ENCODE measurements at regions not wholly inside any gene's neighbourhood (a gene's known extent, or its start where the extent isn't known, plus 50 kb on each side); places are given as distances from the start of the nearest gene placed in this dataset.
A peak's percentile ranks its signal among the peaks of the same experiment; 100 is the strongest.

- H3K27me3 Mint-ChIP-seq: peaks cover 25% of the 10 kb centered on the region
- H3K4me1 Mint-ChIP-seq: no peaks in the 10 kb centered on the region
- no peak overlapping the region for H3K4me3 Mint-ChIP-seq
- H3K27ac Mint-ChIP-seq: no peak overlapping the region
- H3K36me3 Mint-ChIP-seq: no peaks in the 10 kb centered on the region
- no peaks in the 10 kb centered on the region for H3K9me3 Mint-ChIP-seq
These were observed 203.5 kb downstream of the RBFOX3 start for GRCh38 chr17:79407385-79407784.

- H3K9me3 Mint-ChIP-seq: no peaks in the 10 kb centered on the region
- no peak overlapping the region for H3K4me3 Mint-ChIP-seq
- H3K36me3 Mint-ChIP-seq: no peaks in the 10 kb centered on the region
- peaks cover 3% of the 10 kb centered on the region for H3K4me1 Mint-ChIP-seq
- no peak overlapping the region for H3K27ac Mint-ChIP-seq
- peaks cover 27% of the 10 kb centered on the region for H3K27me3 Mint-ChIP-seq
These were observed 204.5 kb downstream of the RBFOX3 start for GRCh38 chr17:79406316-79406715.

- Mint-ChIP-seq H3K4me1 (peaks cover 8% of the 10 kb centered on the region), H3K27ac (no peak overlapping the region), H3K27me3 (peaks cover 30% of the 10 kb centered on the region), H3K4me3 (no peak overlapping the region), H3K36me3 (no peaks in the 10 kb centered on the region), H3K9me3 (no peaks in the 10 kb centered on the region)
These were observed 205.0 kb downstream of the RBFOX3 start for GRCh38 chr17:79405823-79406222.

GRCh38 chr17:79404136-79404911, 206.5 kb downstream of the RBFOX3 start:
- H3K4me3 Mint-ChIP-seq: no peak overlapping the region
- peaks cover 36% of the 10 kb centered on the region for H3K27me3 Mint-ChIP-seq
- H3K9me3 Mint-ChIP-seq: no peaks in the 10 kb centered on the region
- no peak overlapping the region for H3K27ac Mint-ChIP-seq
- H3K4me1 Mint-ChIP-seq: peaks cover 14% of the 10 kb centered on the region
- no peaks in the 10 kb centered on the region for H3K36me3 Mint-ChIP-seq

- no peak overlapping the region for H3K27ac Mint-ChIP-seq
- H3K9me3 Mint-ChIP-seq: no peaks in the 10 kb centered on the region
- no peaks in the 10 kb centered on the region for H3K36me3 Mint-ChIP-seq
- peaks cover 31% of the 10 kb centered on the region for H3K27me3 Mint-ChIP-seq
- H3K4me1 Mint-ChIP-seq: peaks cover 14% of the 10 kb centered on the region
- H3K4me3 Mint-ChIP-seq: peak overlapping the region; percentile 81
These were observed 208.9 kb downstream of the RBFOX3 start for GRCh38 chr17:79401704-79402674.

- no peaks in the 10 kb centered on the region for H3K9me3 Mint-ChIP-seq
- peaks cover 14% of the 10 kb centered on the region for H3K4me1 Mint-ChIP-seq
- peak overlapping the region; percentile 81 for H3K4me3 Mint-ChIP-seq
- H3K36me3 Mint-ChIP-seq: no peaks in the 10 kb centered on the region
- H3K27me3 Mint-ChIP-seq: peaks cover 25% of the 10 kb centered on the region
- peak overlapping the region; percentile 9 for H3K27ac Mint-ChIP-seq
These were observed 209.7 kb downstream of the RBFOX3 start for GRCh38 chr17:79400989-79401703.

- no peak overlapping the region for H3K4me3 Mint-ChIP-seq
- H3K27me3 Mint-ChIP-seq: peaks cover 18% of the 10 kb centered on the region
- no peaks in the 10 kb centered on the region for H3K36me3 Mint-ChIP-seq
- peaks cover 14% of the 10 kb centered on the region for H3K4me1 Mint-ChIP-seq
- no peaks in the 10 kb centered on the region for H3K9me3 Mint-ChIP-seq
- no peak overlapping the region for H3K27ac Mint-ChIP-seq
These were observed 211.2 kb downstream of the RBFOX3 start for GRCh38 chr17:79399610-79400144.

- Mint-ChIP-seq H3K4me1 (peaks cover 14% of the 10 kb centered on the region), H3K27me3 (peaks cover 27% of the 10 kb centered on the region), H3K4me3 (no peak overlapping the region), H3K9me3 (no peaks in the 10 kb centered on the region), H3K27ac (no peak overlapping the region), H3K36me3 (no peaks in the 10 kb centered on the region)
These were observed 212.4 kb downstream of the RBFOX3 start for GRCh38 chr17:79398441-79398840.

- Mint-ChIP-seq H3K36me3 (no peaks in the 10 kb centered on the region), H3K4me1 (peaks cover 14% of the 10 kb centered on the region), H3K9me3 (no peaks in the 10 kb centered on the region), H3K27me3 (peaks cover 33% of the 10 kb centered on the region), H3K4me3 (no peak overlapping the region), H3K27ac (no peak overlapping the region)
These were observed 214.2 kb downstream of the RBFOX3 start for GRCh38 chr17:79396696-79397095.

GRCh38 chr17:79395545-79395944, 215.3 kb downstream of the RBFOX3 start:
- Mint-ChIP-seq H3K4me1 (peaks cover 3% of the 10 kb centered on the region), H3K9me3 (no peaks in the 10 kb centered on the region), H3K27ac (no peak overlapping the region), H3K4me3 (no peak overlapping the region), H3K27me3 (peaks cover 34% of the 10 kb centered on the region), H3K36me3 (no peaks in the 10 kb centered on the region)

GRCh38 chr17:79395066-79395465, 215.8 kb downstream of the RBFOX3 start:
- Mint-ChIP-seq H3K4me3 (no peak overlapping the region), H3K36me3 (no peaks in the 10 kb centered on the region), H3K27ac (no peak overlapping the region), H3K4me1 (no peaks in the 10 kb centered on the region), H3K9me3 (no peaks in the 10 kb centered on the region), H3K27me3 (peaks cover 34% of the 10 kb centered on the region)

GRCh38 chr17:79393358-79394052, 217.3 kb downstream of the RBFOX3 start:
- Mint-ChIP-seq H3K27me3 (peaks cover 38% of the 10 kb centered on the region), H3K36me3 (no peaks in the 10 kb centered on the region), H3K4me3 (no peak overlapping the region), H3K27ac (peak overlapping the region; percentile 41), H3K9me3 (no peaks in the 10 kb centered on the region), H3K4me1 (no peaks in the 10 kb centered on the region)

- Mint-ChIP-seq H3K4me3 (no peak overlapping the region), H3K27ac (no peak overlapping the region), H3K9me3 (no peaks in the 10 kb centered on the region), H3K36me3 (no peaks in the 10 kb centered on the region), H3K4me1 (no peaks in the 10 kb centered on the region), H3K27me3 (peaks cover 36% of the 10 kb centered on the region)
These were observed 218.3 kb downstream of the RBFOX3 start for GRCh38 chr17:79392598-79392997.

- no peaks in the 10 kb centered on the region for H3K36me3 Mint-ChIP-seq
- peaks cover 35% of the 10 kb centered on the region for H3K27me3 Mint-ChIP-seq
- H3K27ac Mint-ChIP-seq: peak overlapping the region; percentile 35
- H3K4me3 Mint-ChIP-seq: no peak overlapping the region
- no peaks in the 10 kb centered on the region for H3K9me3 Mint-ChIP-seq
- H3K4me1 Mint-ChIP-seq: no peaks in the 10 kb centered on the region
These were observed 219.2 kb downstream of the RBFOX3 start for GRCh38 chr17:79391376-79392233.

All from activated naive CD4-positive, alpha-beta T cell treated with anti-CD3 and anti-CD28 coated beads, Interleukin-2, amount 50 U/mL, for 24 hours (primary cell).